GM23338 (cell line): ENCODE measurements at regions not wholly inside any gene's neighbourhood (a gene's known extent, or its start where the extent isn't known, plus 50 kb on each side); places are given as distances from the start of the nearest gene placed in this dataset.

Source experiments
- ATAC-seq: fragments of 200-7000 bp; cut with Tn5 transposase; 3 replicates; pipeline ENCODE4 v1.9.1; 2020
- DNase-seq: peaks from one replicate; pipeline ENCODE4 v3.0.0-alpha.2; 2015; ENCODE audit warnings: low spot score
- H2AFZ ChIP-seq: fragments of 200-600 bp; sonication (generic); 2 replicates; pipeline ENCODE4 v1.8.0; 2016; ENCODE audit warnings: antibody characterized with exemption, mild to moderate bottlenecking, moderate library complexity
- H3F3A ChIP-seq: fragments of 200-600 bp; sonication (generic); replicated peaks from 2 replicates; pipeline ENCODE4 v1.8.0; 2017; ENCODE audit warnings: antibody characterized with exemption, mixed run types, low read depth
- H3K27ac ChIP-seq: fragments of 200-600 bp; sonication (generic); 2 replicates; pipeline ENCODE4 v1.6.1; 2016; ENCODE audit warnings: low read depth
- H3K27me3 ChIP-seq: fragments of 200-600 bp; sonication (generic); 2 replicates; pipeline ENCODE4 v1.8.0; 2016; ENCODE audit warnings: mild to moderate bottlenecking, mixed run types, moderate library complexity; ENCODE audit not compliant: insufficient read depth
- H3K36me3 ChIP-seq: fragments of 200-600 bp; sonication (generic); 2 replicates; pipeline ENCODE4 v1.8.0; 2016; ENCODE audit warnings: mild to moderate bottlenecking; ENCODE audit not compliant: insufficient read depth
- H3K4me1 ChIP-seq: fragments of 200-600 bp; sonication (generic); 2 replicates; pipeline ENCODE4 v1.8.0; 2016; ENCODE audit warnings: mild to moderate bottlenecking, moderate library complexity; ENCODE audit not compliant: insufficient read depth
- H3K4me2 ChIP-seq: fragments of 200-600 bp; sonication (generic); 2 replicates; pipeline ENCODE4 v1.7.1; 2017; ENCODE audit warnings: mixed run types
- H3K4me3 ChIP-seq: fragments of 200-600 bp; sonication (generic); 2 replicates; pipeline ENCODE4 v1.6.1; 2016; ENCODE audit warnings: mixed run types
- H3K79me2 ChIP-seq: fragments of 200-600 bp; sonication (generic); replicated peaks from 2 replicates; pipeline ENCODE4 v1.8.0; 2017; ENCODE audit warnings: mild to moderate bottlenecking; ENCODE audit not compliant: insufficient read depth
- H3K9me2 ChIP-seq: fragments of 200-600 bp; sonication (generic); 2 replicates; pipeline ENCODE4 v1.8.0; 2017; ENCODE audit not compliant: insufficient read depth
- H4K20me1 ChIP-seq: fragments of 200-600 bp; sonication (generic); replicated peaks from 2 replicates; pipeline ENCODE4 v1.8.0; 2017; ENCODE audit warnings: mild to moderate bottlenecking; ENCODE audit not compliant: insufficient read depth
- H3K27ac Mint-ChIP-seq: 2 replicates; pipeline ENCODE4 v1.8.0; 2020; ENCODE audit warnings: inconsistent platforms, mild to moderate bottlenecking, moderate library complexity, mixed read lengths
- H3K27me3 Mint-ChIP-seq: 3 replicates; pipeline ENCODE4 v1.8.0; 2022; ENCODE audit warnings: low read depth, mild to moderate bottlenecking, moderate library complexity, mixed read lengths, inconsistent platforms; ENCODE audit not compliant: insufficient read depth, poor library complexity
- H3K36me3 Mint-ChIP-seq: 3 replicates; pipeline ENCODE4 v1.8.0; 2021; ENCODE audit warnings: low read depth, mild to moderate bottlenecking, inconsistent platforms, moderate library complexity, mixed read lengths
- H3K4me1 Mint-ChIP-seq: 3 replicates; pipeline ENCODE4 v1.8.0; 2020; ENCODE audit warnings: mild to moderate bottlenecking, inconsistent platforms, mixed read lengths
- H3K4me3 Mint-ChIP-seq: 3 replicates; pipeline ENCODE4 v1.8.0; 2021; ENCODE audit warnings: moderate library complexity, mild to moderate bottlenecking, inconsistent platforms, mixed read lengths
- H3K9me3 Mint-ChIP-seq: 3 replicates; pipeline ENCODE4 v1.8.0; 2020; ENCODE audit warnings: moderate library complexity, mild to moderate bottlenecking, inconsistent platforms, mixed read lengths
- CREB1 ChIP-seq: fragments of 250-450 bp; sonication (Bioruptor Pico); IDR thresholded peaks from 2 replicates; pipeline ENCODE4 v1.5.0; 2020; ENCODE audit warnings: low read depth, mild to moderate bottlenecking, moderate library complexity
- EZH2 ChIP-seq: fragments of 200-600 bp; sonication (generic); IDR thresholded peaks from one replicate; pipeline ENCODE4 v1.8.0; 2017; ENCODE audit warnings: antibody characterized with exemption, mild to moderate bottlenecking, low read depth; ENCODE audit not compliant: unreplicated experiment
- EZH2phosphoT487 ChIP-seq: fragments of 200-600 bp; sonication (generic); IDR thresholded peaks from one replicate; pipeline ENCODE4 v1.8.1; 2018; ENCODE audit warnings: antibody characterized with exemption; ENCODE audit not compliant: unreplicated experiment
- JUNB ChIP-seq: IDR thresholded peaks from one replicate; pipeline ENCODE4 v1.6.1; 2016; ENCODE audit warnings: antibody characterized with exemption; ENCODE audit not compliant: unreplicated experiment
- NANOG ChIP-seq: IDR thresholded peaks from 2 replicates; pipeline ENCODE4 v1.6.1; 2016; ENCODE audit warnings: antibody characterized with exemption, borderline replicate concordance
- POLR2AphosphoS5 ChIP-seq: IDR thresholded peaks from 2 replicates; pipeline ENCODE4 v1.6.1; 2016; ENCODE audit warnings: antibody characterized with exemption, low read depth
- STAT1 ChIP-seq: IDR thresholded peaks from one replicate; pipeline ENCODE4 v1.6.1; 2016; ENCODE audit warnings: antibody characterized with exemption; ENCODE audit not compliant: unreplicated experiment
- ZNF114 ChIP-seq: fragments of 250-450 bp; sonication (Bioruptor Pico); IDR thresholded peaks from 2 replicates; pipeline ENCODE4 v1.5.0; 2020; ENCODE audit warnings: mild to moderate bottlenecking, moderate library complexity
- ZNF331 ChIP-seq: fragments of 250-450 bp; sonication (Bioruptor Pico); IDR thresholded peaks from 2 replicates; pipeline ENCODE4 v1.5.0; 2020; ENCODE audit warnings: low read depth, mild to moderate bottlenecking, moderate library complexity
- TF ChIP-seq, protein P1 (sequence below), 2 experiments: fragments of 200-600 bp in 1 of 2; sonication (generic) in 1 of 2; conservative IDR thresholded peaks; 2 replicates each; pipeline versions ENCODE4 v1.5.1 to v1.6.1; 2016 to 2017; ENCODE audit warnings: antibody characterized with exemption in 2 of 2, low read depth in 2 of 2, mild to moderate bottlenecking in 2 of 2, moderate library complexity in 1 of 2
- TF ChIP-seq, protein P2 (sequence below): IDR thresholded peaks from 2 replicates; pipeline ENCODE4 v1.6.1; 2016; ENCODE audit warnings: antibody characterized with exemption
- TF ChIP-seq, protein P3 (sequence below): IDR thresholded peaks from one replicate; pipeline ENCODE4 v1.6.1; 2018; ENCODE audit warnings: antibody characterized with exemption; ENCODE audit not compliant: unreplicated experiment
- TF ChIP-seq, protein P4 (sequence below): fragments of 250-450 bp; sonication (Bioruptor Pico); IDR thresholded peaks from 2 replicates; pipeline ENCODE4 v1.5.0; 2020; ENCODE audit warnings: mild to moderate bottlenecking, moderate library complexity

DNA sequence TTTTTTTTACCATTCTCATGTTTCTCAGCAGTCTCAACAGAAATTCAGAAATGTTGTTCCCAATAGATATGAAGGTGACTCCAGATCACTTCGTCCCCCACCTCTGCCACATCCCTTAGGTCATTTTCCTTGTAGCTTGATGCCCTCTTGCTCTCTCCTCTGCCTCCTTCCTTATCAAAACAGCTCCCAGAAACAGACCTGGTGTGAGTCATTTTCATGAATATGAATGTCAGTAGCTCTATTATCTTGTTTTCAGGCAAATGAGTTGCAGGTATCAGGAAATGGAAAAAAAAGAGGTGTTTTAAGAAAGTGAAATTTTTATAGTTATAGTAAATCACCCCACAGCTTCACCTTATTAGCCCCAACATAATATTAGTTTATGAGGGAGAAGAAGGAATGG, 539.3 kb downstream of the SUCLA2 start:
- TF ChIP-seq POLR2AphosphoS5: no peak
- no peak for TF ChIP-seq CREB1 (CRISPR knock-in tag)
- no peak for TF ChIP-seq EZH2phosphoT487
- no peak for TF ChIP-seq NANOG
- no peak for TF ChIP-seq ZNF331 (CRISPR knock-in tag)
- TF ChIP-seq JUNB: no peak
- TF ChIP-seq, protein P1, sequence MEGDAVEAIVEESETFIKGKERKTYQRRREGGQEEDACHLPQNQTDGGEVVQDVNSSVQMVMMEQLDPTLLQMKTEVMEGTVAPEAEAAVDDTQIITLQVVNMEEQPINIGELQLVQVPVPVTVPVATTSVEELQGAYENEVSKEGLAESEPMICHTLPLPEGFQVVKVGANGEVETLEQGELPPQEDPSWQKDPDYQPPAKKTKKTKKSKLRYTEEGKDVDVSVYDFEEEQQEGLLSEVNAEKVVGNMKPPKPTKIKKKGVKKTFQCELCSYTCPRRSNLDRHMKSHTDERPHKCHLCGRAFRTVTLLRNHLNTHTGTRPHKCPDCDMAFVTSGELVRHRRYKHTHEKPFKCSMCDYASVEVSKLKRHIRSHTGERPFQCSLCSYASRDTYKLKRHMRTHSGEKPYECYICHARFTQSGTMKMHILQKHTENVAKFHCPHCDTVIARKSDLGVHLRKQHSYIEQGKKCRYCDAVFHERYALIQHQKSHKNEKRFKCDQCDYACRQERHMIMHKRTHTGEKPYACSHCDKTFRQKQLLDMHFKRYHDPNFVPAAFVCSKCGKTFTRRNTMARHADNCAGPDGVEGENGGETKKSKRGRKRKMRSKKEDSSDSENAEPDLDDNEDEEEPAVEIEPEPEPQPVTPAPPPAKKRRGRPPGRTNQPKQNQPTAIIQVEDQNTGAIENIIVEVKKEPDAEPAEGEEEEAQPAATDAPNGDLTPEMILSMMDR (conservative IDR thresholded peaks at IDR 0.05; ENCODE audit: low read depth in 2 of 2): no peak
- no peak for TF ChIP-seq EZH2
- TF ChIP-seq, protein P2, sequence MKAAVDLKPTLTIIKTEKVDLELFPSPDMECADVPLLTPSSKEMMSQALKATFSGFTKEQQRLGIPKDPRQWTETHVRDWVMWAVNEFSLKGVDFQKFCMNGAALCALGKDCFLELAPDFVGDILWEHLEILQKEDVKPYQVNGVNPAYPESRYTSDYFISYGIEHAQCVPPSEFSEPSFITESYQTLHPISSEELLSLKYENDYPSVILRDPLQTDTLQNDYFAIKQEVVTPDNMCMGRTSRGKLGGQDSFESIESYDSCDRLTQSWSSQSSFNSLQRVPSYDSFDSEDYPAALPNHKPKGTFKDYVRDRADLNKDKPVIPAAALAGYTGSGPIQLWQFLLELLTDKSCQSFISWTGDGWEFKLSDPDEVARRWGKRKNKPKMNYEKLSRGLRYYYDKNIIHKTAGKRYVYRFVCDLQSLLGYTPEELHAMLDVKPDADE: no peak
- TF ChIP-seq STAT1: no peak
- TF ChIP-seq ZNF114: no peak
- TF ChIP-seq, protein P3, sequence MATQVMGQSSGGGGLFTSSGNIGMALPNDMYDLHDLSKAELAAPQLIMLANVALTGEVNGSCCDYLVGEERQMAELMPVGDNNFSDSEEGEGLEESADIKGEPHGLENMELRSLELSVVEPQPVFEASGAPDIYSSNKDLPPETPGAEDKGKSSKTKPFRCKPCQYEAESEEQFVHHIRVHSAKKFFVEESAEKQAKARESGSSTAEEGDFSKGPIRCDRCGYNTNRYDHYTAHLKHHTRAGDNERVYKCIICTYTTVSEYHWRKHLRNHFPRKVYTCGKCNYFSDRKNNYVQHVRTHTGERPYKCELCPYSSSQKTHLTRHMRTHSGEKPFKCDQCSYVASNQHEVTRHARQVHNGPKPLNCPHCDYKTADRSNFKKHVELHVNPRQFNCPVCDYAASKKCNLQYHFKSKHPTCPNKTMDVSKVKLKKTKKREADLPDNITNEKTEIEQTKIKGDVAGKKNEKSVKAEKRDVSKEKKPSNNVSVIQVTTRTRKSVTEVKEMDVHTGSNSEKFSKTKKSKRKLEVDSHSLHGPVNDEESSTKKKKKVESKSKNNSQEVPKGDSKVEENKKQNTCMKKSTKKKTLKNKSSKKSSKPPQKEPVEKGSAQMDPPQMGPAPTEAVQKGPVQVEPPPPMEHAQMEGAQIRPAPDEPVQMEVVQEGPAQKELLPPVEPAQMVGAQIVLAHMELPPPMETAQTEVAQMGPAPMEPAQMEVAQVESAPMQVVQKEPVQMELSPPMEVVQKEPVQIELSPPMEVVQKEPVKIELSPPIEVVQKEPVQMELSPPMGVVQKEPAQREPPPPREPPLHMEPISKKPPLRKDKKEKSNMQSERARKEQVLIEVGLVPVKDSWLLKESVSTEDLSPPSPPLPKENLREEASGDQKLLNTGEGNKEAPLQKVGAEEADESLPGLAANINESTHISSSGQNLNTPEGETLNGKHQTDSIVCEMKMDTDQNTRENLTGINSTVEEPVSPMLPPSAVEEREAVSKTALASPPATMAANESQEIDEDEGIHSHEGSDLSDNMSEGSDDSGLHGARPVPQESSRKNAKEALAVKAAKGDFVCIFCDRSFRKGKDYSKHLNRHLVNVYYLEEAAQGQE: no peak
- TF ChIP-seq, protein P4, sequence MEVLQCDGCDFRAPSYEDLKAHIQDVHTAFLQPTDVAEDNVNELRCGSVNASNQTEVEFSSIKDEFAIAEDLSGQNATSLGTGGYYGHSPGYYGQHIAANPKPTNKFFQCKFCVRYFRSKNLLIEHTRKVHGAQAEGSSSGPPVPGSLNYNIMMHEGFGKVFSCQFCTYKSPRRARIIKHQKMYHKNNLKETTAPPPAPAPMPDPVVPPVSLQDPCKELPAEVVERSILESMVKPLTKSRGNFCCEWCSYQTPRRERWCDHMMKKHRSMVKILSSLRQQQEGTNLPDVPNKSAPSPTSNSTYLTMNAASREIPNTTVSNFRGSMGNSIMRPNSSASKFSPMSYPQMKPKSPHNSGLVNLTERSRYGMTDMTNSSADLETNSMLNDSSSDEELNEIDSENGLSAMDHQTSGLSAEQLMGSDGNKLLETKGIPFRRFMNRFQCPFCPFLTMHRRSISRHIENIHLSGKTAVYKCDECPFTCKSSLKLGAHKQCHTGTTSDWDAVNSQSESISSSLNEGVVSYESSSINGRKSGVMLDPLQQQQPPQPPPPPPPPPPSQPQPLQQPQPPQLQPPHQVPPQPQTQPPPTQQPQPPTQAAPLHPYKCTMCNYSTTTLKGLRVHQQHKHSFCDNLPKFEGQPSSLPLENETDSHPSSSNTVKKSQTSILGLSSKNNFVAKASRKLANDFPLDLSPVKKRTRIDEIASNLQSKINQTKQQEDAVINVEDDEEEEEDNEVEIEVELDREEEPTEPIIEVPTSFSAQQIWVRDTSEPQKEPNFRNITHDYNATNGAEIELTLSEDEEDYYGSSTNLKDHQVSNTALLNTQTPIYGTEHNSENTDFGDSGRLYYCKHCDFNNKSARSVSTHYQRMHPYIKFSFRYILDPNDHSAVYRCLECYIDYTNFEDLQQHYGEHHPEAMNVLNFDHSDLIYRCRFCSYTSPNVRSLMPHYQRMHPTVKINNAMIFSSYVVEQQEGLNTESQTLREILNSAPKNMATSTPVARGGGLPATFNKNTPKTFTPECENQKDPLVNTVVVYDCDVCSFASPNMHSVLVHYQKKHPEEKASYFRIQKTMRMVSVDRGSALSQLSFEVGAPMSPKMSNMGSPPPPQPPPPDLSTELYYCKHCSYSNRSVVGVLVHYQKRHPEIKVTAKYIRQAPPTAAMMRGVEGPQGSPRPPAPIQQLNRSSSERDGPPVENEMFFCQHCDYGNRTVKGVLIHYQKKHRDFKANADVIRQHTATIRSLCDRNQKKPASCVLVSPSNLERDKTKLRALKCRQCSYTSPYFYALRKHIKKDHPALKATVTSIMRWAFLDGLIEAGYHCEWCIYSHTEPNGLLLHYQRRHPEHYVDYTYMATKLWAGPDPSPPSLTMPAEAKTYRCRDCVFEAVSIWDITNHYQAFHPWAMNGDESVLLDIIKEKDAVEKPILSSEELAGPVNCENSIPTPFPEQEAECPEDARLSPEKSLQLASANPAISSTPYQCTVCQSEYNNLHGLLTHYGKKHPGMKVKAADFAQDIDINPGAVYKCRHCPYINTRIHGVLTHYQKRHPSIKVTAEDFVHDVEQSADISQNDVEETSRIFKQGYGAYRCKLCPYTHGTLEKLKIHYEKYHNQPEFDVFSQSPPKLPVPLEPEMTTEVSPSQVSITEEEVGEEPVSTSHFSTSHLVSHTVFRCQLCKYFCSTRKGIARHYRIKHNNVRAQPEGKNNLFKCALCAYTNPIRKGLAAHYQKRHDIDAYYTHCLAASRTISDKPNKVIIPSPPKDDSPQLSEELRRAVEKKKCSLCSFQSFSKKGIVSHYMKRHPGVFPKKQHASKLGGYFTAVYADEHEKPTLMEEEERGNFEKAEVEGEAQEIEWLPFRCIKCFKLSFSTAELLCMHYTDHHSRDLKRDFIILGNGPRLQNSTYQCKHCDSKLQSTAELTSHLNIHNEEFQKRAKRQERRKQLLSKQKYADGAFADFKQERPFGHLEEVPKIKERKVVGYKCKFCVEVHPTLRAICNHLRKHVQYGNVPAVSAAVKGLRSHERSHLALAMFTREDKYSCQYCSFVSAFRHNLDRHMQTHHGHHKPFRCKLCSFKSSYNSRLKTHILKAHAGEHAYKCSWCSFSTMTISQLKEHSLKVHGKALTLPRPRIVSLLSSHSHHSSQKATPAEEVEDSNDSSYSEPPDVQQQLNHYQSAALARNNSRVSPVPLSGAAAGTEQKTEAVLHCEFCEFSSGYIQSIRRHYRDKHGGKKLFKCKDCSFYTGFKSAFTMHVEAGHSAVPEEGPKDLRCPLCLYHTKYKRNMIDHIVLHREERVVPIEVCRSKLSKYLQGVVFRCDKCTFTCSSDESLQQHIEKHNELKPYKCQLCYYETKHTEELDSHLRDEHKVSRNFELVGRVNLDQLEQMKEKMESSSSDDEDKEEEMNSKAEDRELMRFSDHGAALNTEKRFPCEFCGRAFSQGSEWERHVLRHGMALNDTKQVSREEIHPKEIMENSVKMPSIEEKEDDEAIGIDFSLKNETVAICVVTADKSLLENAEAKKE (CRISPR knock-in tag): no peak
- ATAC-seq: no peak
- no peaks in the 10 kb centered on the region for H3K36me3 Mint-ChIP-seq

More for the DNA sequence above, 539.3 kb downstream of the SUCLA2 start:
- Mint-ChIP-seq H3K4me1 (peaks cover 17% of the 10 kb centered on the region; the same call in 2 of the 3 replicates), H3K27ac (no peak overlapping the region), H3K9me3 (peaks cover 3% of the 10 kb centered on the region; the same call in 1 of the 3 replicates), H3K27me3 (peaks cover 3% of the 10 kb centered on the region), H3K4me3 (no peak overlapping the region)
- Histone ChIP-seq H2AFZ (no peak overlapping the region), H3K9me2 (no peaks in the 10 kb centered on the region), H3K4me2 (no peak overlapping the region), H3K36me3 (no peaks in the 10 kb centered on the region), H3F3A (no peaks in the 10 kb centered on the region), H3K4me3 (no peak overlapping the region), H3K79me2 (no peaks in the 10 kb centered on the region), H3K27ac (no peak overlapping the region), H4K20me1 (no peaks in the 10 kb centered on the region), H3K4me1 (peaks cover 16% of the 10 kb centered on the region), H3K27me3 (no peaks in the 10 kb centered on the region)
- DNase-seq: no peak
